ENCODE measurements at regions not wholly inside any gene's neighbourhood (a gene's known extent, or its start where the extent isn't known, plus 50 kb on each side); places are given as distances from the start of the nearest gene placed in this dataset.

DNA sequence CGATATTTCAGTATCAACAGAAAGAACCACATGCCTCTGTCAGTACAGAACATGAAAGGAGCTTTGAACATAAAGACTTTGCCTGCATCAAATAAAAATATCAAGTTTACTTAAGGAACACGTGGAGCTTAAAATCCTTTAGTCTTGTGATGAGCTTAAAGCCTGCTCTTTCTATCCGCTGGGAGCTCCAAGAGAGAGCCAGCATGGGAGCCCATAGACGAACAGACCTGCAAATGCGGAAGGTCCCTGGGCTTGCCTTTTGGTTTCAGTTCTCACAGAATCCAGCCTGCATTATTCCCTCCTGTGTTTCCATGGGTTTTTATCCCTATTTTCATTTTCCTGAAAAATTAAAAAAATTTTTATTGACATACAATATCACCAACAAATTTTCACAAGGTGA is 530.6 kb upstream of the RGMA start:
- no peak for DNase-seq (ENCODE audit: low spot score)
- no peak for TF ChIP-seq CTCF (IDR thresholded peaks at IDR 0.05)
- no peak for ATAC-seq (ENCODE audit: low FRiP score)

- TF ChIP-seq CTCF (IDR thresholded peaks at IDR 0.05) = no peak
- ATAC-seq (ENCODE audit: low FRiP score) = no peak
- DNase-seq (ENCODE audit: low spot score) = no peak
Observed at GRCh38 chr15:93617443-93617842, 528.4 kb upstream of the RGMA start.

- ATAC-seq (ENCODE audit: low FRiP score) (no peak), DNase-seq (ENCODE audit: low spot score) (no peak)
- no peak for TF ChIP-seq CTCF (IDR thresholded peaks at IDR 0.05)
Observed at GRCh38 chr15:93614386-93615104, 525.5 kb upstream of the RGMA start.

GRCh38 chr15:93613386-93613785 is 524.4 kb upstream of the RGMA start:
- DNase-seq (ENCODE audit: low spot score) (no peak), ATAC-seq (ENCODE audit: low FRiP score) (no peak)
- TF ChIP-seq CTCF (IDR thresholded peaks at IDR 0.05) = no peak

DNA sequence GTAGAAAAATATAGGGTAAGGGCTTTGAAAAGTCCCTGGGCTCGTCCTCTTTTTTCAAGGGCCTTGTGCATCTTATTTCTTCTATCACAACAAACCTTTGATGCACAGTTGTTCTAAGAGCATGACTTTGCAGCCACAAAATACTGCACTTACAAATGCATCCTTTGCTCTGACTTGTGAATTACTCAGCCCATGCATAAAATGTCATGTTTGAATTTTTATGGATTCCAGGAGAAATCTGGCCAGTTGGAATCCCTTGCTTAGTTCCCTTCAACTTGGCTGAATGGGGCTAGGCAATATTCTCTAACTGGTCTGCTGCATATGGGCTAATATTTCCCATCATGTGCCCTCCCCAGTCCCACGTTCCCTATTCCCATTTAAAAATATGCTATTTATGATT is 523.9 kb upstream of the RGMA start:
- DNase-seq (ENCODE audit: low spot score) = no peak
- no peak for ATAC-seq (ENCODE audit: low FRiP score)
- TF ChIP-seq CTCF (IDR thresholded peaks at IDR 0.05) = no peak

GRCh38 chr15:93610944-93611343 is 521.9 kb upstream of the RGMA start:
- ATAC-seq (ENCODE audit: low FRiP score) (no peak), DNase-seq (ENCODE audit: low spot score) (no peak)
- TF ChIP-seq CTCF (IDR thresholded peaks at IDR 0.05) = no peak

- DNase-seq (ENCODE audit: low spot score) = no peak
- ATAC-seq (ENCODE audit: low FRiP score) = no peak
- no peak for TF ChIP-seq CTCF (IDR thresholded peaks at IDR 0.05)
Observed at GRCh38 chr15:93608643-93609148, 519.7 kb upstream of the RGMA start.
